ENCODE measurements at regions not wholly inside any gene's neighbourhood (a gene's known extent, or its start where the extent isn't known, plus 50 kb on each side); places are given as distances from the start of the nearest gene placed in this dataset.

Small RNAs in the stretch of these regions (small RNA-seq; reads per million reads assigned to genes)
- gene RF00002 (ENCODE audit: insufficient read depth), result 2.0 reads per million
